ENCODE measurements at regions not wholly inside any gene's neighbourhood (a gene's known extent, or its start where the extent isn't known, plus 50 kb on each side); places are given as distances from the start of the nearest gene placed in this dataset.

DNA sequence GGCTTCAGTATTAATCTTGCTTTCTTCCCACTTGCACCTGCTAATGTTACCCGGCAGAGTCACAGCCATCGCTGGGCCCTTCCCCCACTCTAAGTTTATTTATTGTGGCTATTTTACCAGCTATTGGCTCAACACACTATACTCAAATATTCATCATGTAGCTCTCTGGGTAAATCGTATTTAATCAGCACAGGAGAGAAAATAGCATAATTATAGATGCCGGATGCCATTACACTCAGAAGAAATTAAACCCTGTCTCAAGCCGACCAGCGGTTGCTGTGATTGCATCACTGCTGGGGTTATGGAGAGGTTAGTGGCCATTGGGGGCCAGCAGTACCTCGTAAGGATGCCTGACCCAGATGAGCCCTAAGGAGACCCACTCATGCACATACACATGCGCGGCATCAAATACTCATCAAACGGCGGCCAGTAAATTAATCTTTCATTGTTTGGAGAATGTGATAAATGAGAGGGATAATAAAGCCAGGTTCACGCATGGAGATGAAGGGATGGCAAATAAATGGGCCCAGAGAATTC, 269.5 kb upstream of the ZFHX3 start:
- no peak for DNase-seq

GRCh38 chr16:73315645-73316044, 267.7 kb upstream of the ZFHX3 start:
- Histone ChIP-seq H3K36me3 (ENCODE audit: control insufficient read depth in 1 of 2, insufficient read depth in 2 of 2, low read depth in 1 of 2, low read length in 2 of 2) (no peaks in the 10 kb centered on the region), H2BK120ac (ENCODE audit: low read depth, low read length) (no peak overlapping the region), H3K4me1 (ENCODE audit: control insufficient read depth, insufficient read depth, low read depth, low read length) (no peaks in the 10 kb centered on the region), H3K23ac (ENCODE audit: low read length in 2 of 2) (no peak overlapping the region), H2BK5ac (ENCODE audit: low read depth, low read length, poor library complexity, severe bottlenecking) (no peak overlapping the region), H3K4ac (ENCODE audit: low read depth in 1 of 2, low read length in 2 of 2) (no peak overlapping the region), H3K14ac (ENCODE audit: low read length in 2 of 2) (no peak overlapping the region), H2AK5ac (ENCODE audit: low read length, severe bottlenecking) (no peak overlapping the region), H3K27me3 (ENCODE audit: control insufficient read depth in 1 of 2, insufficient read depth in 1 of 2, low read length in 2 of 2) (no peaks in the 10 kb centered on the region), H2AFZ (ENCODE audit: low read depth, low read length) (no peak overlapping the region), H2BK15ac (ENCODE audit: low read depth, poor library complexity, severe bottlenecking) (no peak overlapping the region), H3K4me2 (ENCODE audit: low read length, poor library complexity, severe bottlenecking) (no peak overlapping the region), H4K91ac (ENCODE audit: low read length) (no peak overlapping the region), H2BK12ac (ENCODE audit: low read length in 2 of 2) (no peak overlapping the region), H3K79me1 (replicated peaks; ENCODE audit: low read length, poor library complexity, severe bottlenecking) (no peaks in the 10 kb centered on the region), H3K27ac (ENCODE audit: low read length, poor library complexity, severe bottlenecking) (no peak overlapping the region), H3K9me3 (ENCODE audit: control insufficient read depth, low read length) (no peaks in the 10 kb centered on the region), H3K9ac (ENCODE audit: low read length) (no peak overlapping the region), H3K18ac (ENCODE audit: low read depth in 1 of 2, low read length in 2 of 2) (no peak overlapping the region), H3K4me3 (ENCODE audit: insufficient read depth in 1 of 2, low read depth in 1 of 2, low read length in 2 of 2) (no peak overlapping the region), H4K8ac (ENCODE audit: low read length) (no peak overlapping the region)
- DNase-seq = no peak
- 74% methylated on average over 5 of the region's 7 CpGs for WGBS

More for the DNA sequence above, 269.5 kb upstream of the ZFHX3 start:
- Histone ChIP-seq H3K4me2 (ENCODE audit: low read length, poor library complexity, severe bottlenecking) (no peak overlapping the region), H3K23ac (ENCODE audit: low read length in 2 of 2) (no peak overlapping the region), H3K79me1 (replicated peaks; ENCODE audit: low read length, poor library complexity, severe bottlenecking) (no peaks in the 10 kb centered on the region), H2BK120ac (ENCODE audit: low read depth, low read length) (no peak overlapping the region), H3K4me1 (ENCODE audit: control insufficient read depth, insufficient read depth, low read depth, low read length) (no peaks in the 10 kb centered on the region), H3K4me3 (ENCODE audit: insufficient read depth in 1 of 2, low read depth in 1 of 2, low read length in 2 of 2) (no peak overlapping the region), H3K9me3 (ENCODE audit: control insufficient read depth, low read length) (no peaks in the 10 kb centered on the region), H3K27ac (ENCODE audit: low read length, poor library complexity, severe bottlenecking) (no peak overlapping the region), H2BK5ac (ENCODE audit: low read depth, low read length, poor library complexity, severe bottlenecking) (no peak overlapping the region), H2AK5ac (ENCODE audit: low read length, severe bottlenecking) (no peak overlapping the region), H4K8ac (ENCODE audit: low read length) (no peak overlapping the region), H2BK12ac (ENCODE audit: low read length in 2 of 2) (no peak overlapping the region), H2AFZ (ENCODE audit: low read depth, low read length) (no peak overlapping the region), H3K14ac (ENCODE audit: low read length in 2 of 2) (no peak overlapping the region), H3K36me3 (ENCODE audit: control insufficient read depth in 1 of 2, insufficient read depth in 2 of 2, low read depth in 1 of 2, low read length in 2 of 2) (no peaks in the 10 kb centered on the region), H4K91ac (ENCODE audit: low read length) (no peak overlapping the region), H3K18ac (ENCODE audit: low read depth in 1 of 2, low read length in 2 of 2) (no peak overlapping the region), H2BK15ac (ENCODE audit: low read depth, poor library complexity, severe bottlenecking) (no peak overlapping the region), H3K4ac (ENCODE audit: low read depth in 1 of 2, low read length in 2 of 2) (no peak overlapping the region), H3K9ac (ENCODE audit: low read length) (no peak overlapping the region), H3K27me3 (ENCODE audit: control insufficient read depth in 1 of 2, insufficient read depth in 1 of 2, low read length in 2 of 2) (no peaks in the 10 kb centered on the region)
- 91% methylated on average over 11 of the region's 12 CpGs for WGBS

GRCh38 chr16:73313950-73314349, 266.0 kb upstream of the ZFHX3 start:
- Histone ChIP-seq H2BK12ac (ENCODE audit: low read length in 2 of 2) (no peak overlapping the region), H3K4me1 (ENCODE audit: control insufficient read depth, insufficient read depth, low read depth, low read length) (no peaks in the 10 kb centered on the region), H3K4me3 (ENCODE audit: insufficient read depth in 1 of 2, low read depth in 1 of 2, low read length in 2 of 2) (no peak overlapping the region), H3K4me2 (ENCODE audit: low read length, poor library complexity, severe bottlenecking) (no peak overlapping the region), H4K91ac (ENCODE audit: low read length) (no peak overlapping the region), H3K14ac (ENCODE audit: low read length in 2 of 2) (no peak overlapping the region), H2AFZ (ENCODE audit: low read depth, low read length) (no peak overlapping the region), H2BK15ac (ENCODE audit: low read depth, poor library complexity, severe bottlenecking) (no peak overlapping the region), H2AK5ac (ENCODE audit: low read length, severe bottlenecking) (no peak overlapping the region), H3K9ac (ENCODE audit: low read length) (no peak overlapping the region), H3K23ac (ENCODE audit: low read length in 2 of 2) (no peak overlapping the region), H3K4ac (ENCODE audit: low read depth in 1 of 2, low read length in 2 of 2) (no peak overlapping the region), H3K27ac (ENCODE audit: low read length, poor library complexity, severe bottlenecking) (no peak overlapping the region), H3K79me1 (replicated peaks; ENCODE audit: low read length, poor library complexity, severe bottlenecking) (no peaks in the 10 kb centered on the region), H4K8ac (ENCODE audit: low read length) (no peak overlapping the region), H3K36me3 (ENCODE audit: control insufficient read depth in 1 of 2, insufficient read depth in 2 of 2, low read depth in 1 of 2, low read length in 2 of 2) (no peaks in the 10 kb centered on the region), H2BK5ac (ENCODE audit: low read depth, low read length, poor library complexity, severe bottlenecking) (no peak overlapping the region), H2BK120ac (ENCODE audit: low read depth, low read length) (no peak overlapping the region), H3K18ac (ENCODE audit: low read depth in 1 of 2, low read length in 2 of 2) (no peak overlapping the region), H3K9me3 (ENCODE audit: control insufficient read depth, low read length) (no peaks in the 10 kb centered on the region), H3K27me3 (ENCODE audit: control insufficient read depth in 1 of 2, insufficient read depth in 1 of 2, low read length in 2 of 2) (no peaks in the 10 kb centered on the region)
- DNase-seq = no peak
- WGBS = 78% methylated on average over 2 of the region's 2 CpGs

GRCh38 chr16:73311857-73312723, 264.2 kb upstream of the ZFHX3 start:
- no peak overlapping the region for H3K4ac ChIP-seq (ENCODE audit: low read depth in 1 of 2, low read length in 2 of 2)
- H2BK120ac ChIP-seq (ENCODE audit: low read depth, low read length) = no peak overlapping the region
- no peak overlapping the region for H3K27ac ChIP-seq (ENCODE audit: low read length, poor library complexity, severe bottlenecking)
- no peak overlapping the region for H2BK12ac ChIP-seq (ENCODE audit: low read length in 2 of 2)
- no peaks in the 10 kb centered on the region for H3K79me1 ChIP-seq (replicated peaks; ENCODE audit: low read length, poor library complexity, severe bottlenecking)
- no peak overlapping the region for H3K18ac ChIP-seq (ENCODE audit: low read depth in 1 of 2, low read length in 2 of 2)
- H2AK5ac ChIP-seq (ENCODE audit: low read length, severe bottlenecking) = no peak overlapping the region
- H4K8ac ChIP-seq (ENCODE audit: low read length) = no peak overlapping the region
- no peak overlapping the region for H2BK15ac ChIP-seq (ENCODE audit: low read depth, poor library complexity, severe bottlenecking)
- H3K4me1 ChIP-seq (ENCODE audit: control insufficient read depth, insufficient read depth, low read depth, low read length) = no peaks in the 10 kb centered on the region
- H3K9me3 ChIP-seq (ENCODE audit: control insufficient read depth, low read length) = no peaks in the 10 kb centered on the region
- H3K9ac ChIP-seq (ENCODE audit: low read length) = no peak overlapping the region
- H2BK5ac ChIP-seq (ENCODE audit: low read depth, low read length, poor library complexity, severe bottlenecking) = no peak overlapping the region
- H3K4me3 ChIP-seq (ENCODE audit: insufficient read depth in 1 of 2, low read depth in 1 of 2, low read length in 2 of 2) = no peak overlapping the region
- no peak overlapping the region for H4K91ac ChIP-seq (ENCODE audit: low read length)
- no peak overlapping the region for H3K23ac ChIP-seq (ENCODE audit: low read length in 2 of 2)
- no peak overlapping the region for H2AFZ ChIP-seq (ENCODE audit: low read depth, low read length)
- no peak overlapping the region for H3K4me2 ChIP-seq (ENCODE audit: low read length, poor library complexity, severe bottlenecking)
- no peaks in the 10 kb centered on the region for H3K36me3 ChIP-seq (ENCODE audit: control insufficient read depth in 1 of 2, insufficient read depth in 2 of 2, low read depth in 1 of 2, low read length in 2 of 2)
- no peak overlapping the region for H3K14ac ChIP-seq (ENCODE audit: low read length in 2 of 2)
- H3K27me3 ChIP-seq (ENCODE audit: control insufficient read depth in 1 of 2, insufficient read depth in 1 of 2, low read length in 2 of 2) = no peaks in the 10 kb centered on the region
- 80% methylated on average over 9 of the region's 10 CpGs for WGBS
- DNase-seq = no peak

Measured in mesenchymal stem cell (in vitro differentiated cells and primary cell).